Neural cell (in vitro differentiated cells): ENCODE measurements at regions not wholly inside any gene's neighbourhood (a gene's known extent, or its start where the extent isn't known, plus 50 kb on each side); places are given as distances from the start of the nearest gene placed in this dataset.

Experiments
- H2AFZ ChIP-seq: fragments of 200-600, 300-800 bp; sonication (generic), shearing (Covaris generic); 2 replicates; pipeline ENCODE4 v1.6.0; 2014; ENCODE audit warnings: low read depth, mild to moderate bottlenecking, antibody characterized with exemption, low read length, moderate library complexity
- H3F3A ChIP-seq: fragments of 200-600 bp; shearing (Covaris generic); 2 replicates; pipeline ENCODE4 v1.6.1; 2016; ENCODE audit warnings: mild to moderate bottlenecking, moderate library complexity, mixed read lengths, antibody characterized with exemption, low read length; ENCODE audit not compliant: insufficient read depth, poor library complexity, severe bottlenecking
- H3K27ac ChIP-seq: fragments of 200-600, 300-800 bp; sonication (generic), shearing (Covaris generic); 2 replicates; pipeline ENCODE4 v1.5.1; 2014; ENCODE audit warnings: mild to moderate bottlenecking, low read length, moderate library complexity
- H3K27me3 ChIP-seq: fragments of 300-800, 200-600 bp; sonication (generic), shearing (Covaris generic); 2 replicates; pipeline ENCODE4 v1.6.0; 2014; ENCODE audit warnings: mild to moderate bottlenecking, low read depth, low read length, moderate library complexity; ENCODE audit not compliant: insufficient read depth
- H3K36me3 ChIP-seq: fragments of 300-800, 200-600 bp; sonication (generic), shearing (Covaris generic); 2 replicates; pipeline ENCODE4 v1.5.1; 2014; ENCODE audit warnings: mild to moderate bottlenecking, antibody characterized with exemption, low read length, moderate library complexity; ENCODE audit not compliant: insufficient read depth
- H3K4me2 ChIP-seq: fragments of 300-800, 200-600 bp; sonication (generic), shearing (Covaris generic); 2 replicates; pipeline ENCODE4 v1.6.0; 2014; ENCODE audit warnings: mild to moderate bottlenecking, low read length
- H3K4me3 ChIP-seq: fragments of 300-800, 200-600 bp; sonication (generic), shearing (Covaris generic); 2 replicates; pipeline ENCODE4 v1.5.1; 2014; ENCODE audit warnings: mild to moderate bottlenecking, low read length, moderate library complexity
- H3K79me2 ChIP-seq: fragments of 200-600 bp; shearing (Covaris generic); replicated peaks from 2 replicates; pipeline ENCODE4 v1.6.0; 2014; ENCODE audit warnings: mild to moderate bottlenecking, low read length, moderate library complexity; ENCODE audit not compliant: insufficient read depth
- H3K9ac ChIP-seq: fragments of 300-800, 200-600 bp; sonication (generic), shearing (Covaris generic); 2 replicates; pipeline ENCODE4 v1.6.1; 2016; ENCODE audit warnings: mild to moderate bottlenecking, low read length, mixed read lengths
- H3K9me2 ChIP-seq: fragments of 200-600 bp; shearing (Covaris generic); 2 replicates; pipeline ENCODE4 v1.6.1; 2016; ENCODE audit warnings: mild to moderate bottlenecking, low read length, mixed read lengths; ENCODE audit not compliant: insufficient read depth
- H3K9me3 ChIP-seq: fragments of 200-600, 300-800 bp; sonication (generic), shearing (Covaris generic); 2 replicates; pipeline ENCODE4 v1.6.1; 2016; ENCODE audit warnings: mild to moderate bottlenecking, mixed run types, low read length, moderate library complexity, mixed read lengths
- H4K20me1 ChIP-seq: fragments of 200-600 bp; shearing (Covaris generic); 2 replicates; pipeline ENCODE4 v1.6.1; 2016; ENCODE audit warnings: mild to moderate bottlenecking, mixed run types; ENCODE audit not compliant: insufficient read depth
- EP300 ChIP-seq: fragments of 450-650 bp; conservative IDR thresholded peaks from 2 replicates; pipeline ENCODE4 v1.6.1; 2014; ENCODE audit warnings: antibody characterized with exemption, mild to moderate bottlenecking, moderate library complexity; ENCODE audit not compliant: poor library complexity, severe bottlenecking
- EZH2 ChIP-seq: fragments of 200-600, 300-800 bp; shearing (Covaris generic), sonication (generic); IDR thresholded peaks from 2 replicates; pipeline ENCODE4 v1.6.1; 2014; ENCODE audit warnings: antibody characterized with exemption, low read length, borderline replicate concordance, mild to moderate bottlenecking; ENCODE audit not compliant: insufficient read depth, poor library complexity, severe bottlenecking
- MXI1 ChIP-seq: fragments of 450-650 bp; conservative IDR thresholded peaks from 2 replicates; pipeline ENCODE4 v1.6.1; 2014; ENCODE audit warnings: antibody characterized with exemption, mild to moderate bottlenecking; ENCODE audit not compliant: poor library complexity, severe bottlenecking
- POLR2AphosphoS5 ChIP-seq: IDR thresholded peaks from 2 replicates; pipeline ENCODE4 v1.6.1; 2012
- RAD21 ChIP-seq: fragments of 450-650 bp; conservative IDR thresholded peaks from 2 replicates; pipeline ENCODE4 v1.6.1; 2014; ENCODE audit warnings: antibody characterized with exemption, mild to moderate bottlenecking, moderate library complexity
- SMC3 ChIP-seq: fragments of 450-650 bp; conservative IDR thresholded peaks from 2 replicates; pipeline ENCODE4 v1.6.1; 2014; ENCODE audit warnings: antibody characterized with exemption, mild to moderate bottlenecking, moderate library complexity; ENCODE audit not compliant: poor library complexity
- TAF1 ChIP-seq: IDR thresholded peaks from 2 replicates; pipeline ENCODE4 v1.6.1; 2012; ENCODE audit warnings: low read depth
- TF ChIP-seq, protein P1 (sequence below): IDR thresholded peaks from 2 replicates; pipeline ENCODE4 v1.6.1; 2012; ENCODE audit warnings: borderline replicate concordance
- TF ChIP-seq, protein P2 (sequence below): fragments of 450-650 bp; IDR thresholded peaks from 2 replicates; pipeline ENCODE4 v1.5.1; 2014; ENCODE audit warnings: antibody characterized with exemption, mild to moderate bottlenecking, moderate library complexity; ENCODE audit not compliant: poor library complexity, severe bottlenecking

GRCh38 chr9:80305136-80305535, 733.4 kb downstream of the TLE4 start:
- Histone ChIP-seq H3K4me2 (no peak overlapping the region), H3K9me2 (no peaks in the 10 kb centered on the region), H3K9ac (no peak overlapping the region), H3K27ac (no peak overlapping the region), H3K9me3 (no peaks in the 10 kb centered on the region), H3K36me3 (no peaks in the 10 kb centered on the region), H3K27me3 (no peaks in the 10 kb centered on the region), H4K20me1 (no peaks in the 10 kb centered on the region), H2AFZ (no peak overlapping the region), H3K4me3 (no peak overlapping the region), H3F3A (no peaks in the 10 kb centered on the region), H3K79me2 (no peaks in the 10 kb centered on the region)
- TF ChIP-seq TAF1 = no peak
- TF ChIP-seq SMC3 = no peak
- no peak for TF ChIP-seq EZH2
- no peak for TF ChIP-seq POLR2AphosphoS5
- no peak for TF ChIP-seq EP300
- TF ChIP-seq, protein P1, sequence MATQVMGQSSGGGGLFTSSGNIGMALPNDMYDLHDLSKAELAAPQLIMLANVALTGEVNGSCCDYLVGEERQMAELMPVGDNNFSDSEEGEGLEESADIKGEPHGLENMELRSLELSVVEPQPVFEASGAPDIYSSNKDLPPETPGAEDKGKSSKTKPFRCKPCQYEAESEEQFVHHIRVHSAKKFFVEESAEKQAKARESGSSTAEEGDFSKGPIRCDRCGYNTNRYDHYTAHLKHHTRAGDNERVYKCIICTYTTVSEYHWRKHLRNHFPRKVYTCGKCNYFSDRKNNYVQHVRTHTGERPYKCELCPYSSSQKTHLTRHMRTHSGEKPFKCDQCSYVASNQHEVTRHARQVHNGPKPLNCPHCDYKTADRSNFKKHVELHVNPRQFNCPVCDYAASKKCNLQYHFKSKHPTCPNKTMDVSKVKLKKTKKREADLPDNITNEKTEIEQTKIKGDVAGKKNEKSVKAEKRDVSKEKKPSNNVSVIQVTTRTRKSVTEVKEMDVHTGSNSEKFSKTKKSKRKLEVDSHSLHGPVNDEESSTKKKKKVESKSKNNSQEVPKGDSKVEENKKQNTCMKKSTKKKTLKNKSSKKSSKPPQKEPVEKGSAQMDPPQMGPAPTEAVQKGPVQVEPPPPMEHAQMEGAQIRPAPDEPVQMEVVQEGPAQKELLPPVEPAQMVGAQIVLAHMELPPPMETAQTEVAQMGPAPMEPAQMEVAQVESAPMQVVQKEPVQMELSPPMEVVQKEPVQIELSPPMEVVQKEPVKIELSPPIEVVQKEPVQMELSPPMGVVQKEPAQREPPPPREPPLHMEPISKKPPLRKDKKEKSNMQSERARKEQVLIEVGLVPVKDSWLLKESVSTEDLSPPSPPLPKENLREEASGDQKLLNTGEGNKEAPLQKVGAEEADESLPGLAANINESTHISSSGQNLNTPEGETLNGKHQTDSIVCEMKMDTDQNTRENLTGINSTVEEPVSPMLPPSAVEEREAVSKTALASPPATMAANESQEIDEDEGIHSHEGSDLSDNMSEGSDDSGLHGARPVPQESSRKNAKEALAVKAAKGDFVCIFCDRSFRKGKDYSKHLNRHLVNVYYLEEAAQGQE = no peak
- no peak for TF ChIP-seq MXI1
- TF ChIP-seq RAD21 = no peak
- TF ChIP-seq, protein P2, sequence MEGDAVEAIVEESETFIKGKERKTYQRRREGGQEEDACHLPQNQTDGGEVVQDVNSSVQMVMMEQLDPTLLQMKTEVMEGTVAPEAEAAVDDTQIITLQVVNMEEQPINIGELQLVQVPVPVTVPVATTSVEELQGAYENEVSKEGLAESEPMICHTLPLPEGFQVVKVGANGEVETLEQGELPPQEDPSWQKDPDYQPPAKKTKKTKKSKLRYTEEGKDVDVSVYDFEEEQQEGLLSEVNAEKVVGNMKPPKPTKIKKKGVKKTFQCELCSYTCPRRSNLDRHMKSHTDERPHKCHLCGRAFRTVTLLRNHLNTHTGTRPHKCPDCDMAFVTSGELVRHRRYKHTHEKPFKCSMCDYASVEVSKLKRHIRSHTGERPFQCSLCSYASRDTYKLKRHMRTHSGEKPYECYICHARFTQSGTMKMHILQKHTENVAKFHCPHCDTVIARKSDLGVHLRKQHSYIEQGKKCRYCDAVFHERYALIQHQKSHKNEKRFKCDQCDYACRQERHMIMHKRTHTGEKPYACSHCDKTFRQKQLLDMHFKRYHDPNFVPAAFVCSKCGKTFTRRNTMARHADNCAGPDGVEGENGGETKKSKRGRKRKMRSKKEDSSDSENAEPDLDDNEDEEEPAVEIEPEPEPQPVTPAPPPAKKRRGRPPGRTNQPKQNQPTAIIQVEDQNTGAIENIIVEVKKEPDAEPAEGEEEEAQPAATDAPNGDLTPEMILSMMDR = no peak

- no peak overlapping the region for H3K4me3 ChIP-seq
- no peak overlapping the region for H3K4me2 ChIP-seq
- no peaks in the 10 kb centered on the region for H3K36me3 ChIP-seq
- H3K27ac ChIP-seq = no peak overlapping the region
- H3F3A ChIP-seq = no peaks in the 10 kb centered on the region
- no peaks in the 10 kb centered on the region for H3K9me3 ChIP-seq
- H3K9ac ChIP-seq = no peak overlapping the region
- no peaks in the 10 kb centered on the region for H3K9me2 ChIP-seq
- TF ChIP-seq TAF1 (no peak), EZH2 (no peak), SMC3 (no peak), MXI1 (no peak), RAD21 (no peak), POLR2AphosphoS5 (no peak)
- TF ChIP-seq, protein P1 = no peak
- H3K79me2 ChIP-seq = no peaks in the 10 kb centered on the region
- no peaks in the 10 kb centered on the region for H4K20me1 ChIP-seq
- H2AFZ ChIP-seq = no peak overlapping the region
- no peaks in the 10 kb centered on the region for H3K27me3 ChIP-seq
These were observed 723.2 kb downstream of the TLE4 start for GRCh38 chr9:80294955-80295354.
